ENCODE measurements at regions not wholly inside any gene's neighbourhood (a gene's known extent, or its start where the extent isn't known, plus 50 kb on each side); places are given as distances from the start of the nearest gene placed in this dataset.
"Not testable (repeated sequence)": the region's sequence is repeated elsewhere in the genome, so short reads cannot be mapped to it uniquely, and the experiment has no call there.

DNA sequence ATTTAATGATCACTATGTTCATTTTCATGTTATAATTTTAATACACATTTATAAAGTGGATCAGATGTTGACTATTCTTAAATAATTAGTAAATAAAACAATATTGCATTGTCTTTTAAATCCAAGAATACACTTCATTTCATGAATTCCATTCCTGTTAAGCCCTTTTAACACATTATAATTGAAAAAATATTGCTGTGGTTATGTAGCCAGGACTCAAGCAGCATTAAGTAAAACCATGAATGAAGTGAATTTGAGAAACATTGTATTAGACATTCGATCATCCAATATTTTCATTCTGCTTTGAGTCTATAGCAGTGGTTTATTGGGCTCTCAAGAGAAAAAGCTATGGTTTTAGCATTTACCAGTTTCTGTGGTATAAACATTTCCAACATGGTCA, 94.2 kb upstream of the RAPGEF2 start:
- no peak for DNase-seq

DNA sequence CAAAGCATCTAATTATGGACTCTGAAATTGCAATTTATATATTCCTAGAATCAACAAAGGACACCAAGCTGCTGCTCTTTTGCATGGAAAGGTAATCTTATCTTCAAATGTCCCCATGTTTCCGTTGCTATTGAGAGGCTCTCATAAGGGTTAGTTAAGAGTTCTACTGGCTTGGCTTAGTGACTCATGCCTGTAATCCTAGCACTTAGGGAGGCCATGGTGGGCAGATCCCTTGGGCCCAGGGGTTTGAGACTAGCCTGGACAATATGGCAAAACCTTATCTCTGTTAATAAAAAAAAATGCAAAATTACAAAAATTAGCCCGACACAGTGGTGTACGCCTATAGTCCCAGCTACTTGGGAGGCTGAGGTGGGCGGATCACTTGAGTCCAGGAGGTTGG, 93.4 kb upstream of the RAPGEF2 start:
- no peak for DNase-seq

DNA sequence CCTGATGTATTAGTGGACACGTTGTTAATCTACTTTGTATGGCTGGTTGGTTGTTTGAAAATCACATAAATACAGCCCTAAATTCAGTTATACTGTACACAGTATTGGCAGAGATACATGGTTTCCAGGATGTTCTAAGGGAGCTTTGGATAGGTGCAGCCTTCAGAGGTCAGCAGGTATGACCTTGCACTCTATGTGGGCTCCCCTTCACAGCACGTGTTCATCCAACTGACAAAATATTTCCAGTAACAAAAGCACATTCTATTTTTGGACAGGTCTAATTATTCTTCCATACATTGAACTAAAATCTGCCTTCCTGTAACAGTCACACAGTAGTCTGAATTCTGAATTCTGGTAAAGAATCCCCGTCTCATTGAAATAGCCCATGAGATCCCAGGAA, 92.8 kb upstream of the RAPGEF2 start:
- no peak for DNase-seq

DNA sequence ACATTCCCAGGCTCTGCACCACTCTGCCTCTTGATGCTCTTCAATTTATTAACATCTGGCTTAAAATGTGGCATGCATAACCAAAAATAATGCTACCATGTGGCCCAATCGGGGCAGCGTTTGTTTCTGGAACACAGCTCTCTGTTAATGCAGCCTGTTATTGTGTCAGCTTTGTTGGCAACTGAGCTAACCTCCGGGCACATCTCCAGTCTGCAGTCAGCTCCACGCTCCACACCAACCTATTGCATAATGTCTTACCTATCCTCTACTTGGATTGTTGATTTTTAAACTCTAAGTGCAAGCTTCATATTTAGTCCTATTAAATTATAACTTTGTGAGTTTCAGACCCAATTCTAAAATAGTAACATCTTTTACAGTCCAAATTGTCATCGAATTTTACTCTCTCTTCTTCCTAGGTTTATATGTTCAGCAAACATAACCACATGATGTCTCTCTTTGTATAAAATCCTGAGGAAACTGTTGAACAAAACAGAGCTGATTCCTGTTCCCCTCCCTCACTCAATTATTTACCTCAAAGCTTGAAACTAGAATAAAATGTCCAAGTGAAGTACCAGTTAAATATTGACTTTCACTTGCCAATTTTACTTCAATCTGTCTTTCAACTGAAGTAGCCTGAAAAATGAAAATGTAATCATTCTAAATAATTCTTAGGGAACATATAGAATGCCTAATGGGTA, 92.2 kb upstream of the RAPGEF2 start:
- peak; percentile 86 for DNase-seq

DNA sequence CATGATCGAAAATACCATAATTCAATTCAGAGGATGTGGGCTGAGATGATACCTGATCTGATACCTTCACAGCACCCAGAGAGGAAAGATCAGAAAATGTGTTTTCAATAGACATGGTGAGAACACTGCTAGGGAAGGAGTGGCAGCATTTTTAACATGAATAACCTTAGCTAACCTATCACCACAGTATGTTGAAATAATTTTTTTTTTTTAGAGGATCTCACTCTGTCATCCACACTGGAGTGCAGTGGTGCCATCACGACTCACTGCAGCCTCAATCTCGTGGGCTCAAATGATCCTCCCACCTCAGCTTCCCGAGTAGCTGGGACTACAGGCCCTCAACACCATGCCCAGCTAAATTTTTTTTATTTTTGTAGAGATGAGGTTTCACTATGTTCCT, 90.5 kb upstream of the RAPGEF2 start:
- no peak for DNase-seq

DNA sequence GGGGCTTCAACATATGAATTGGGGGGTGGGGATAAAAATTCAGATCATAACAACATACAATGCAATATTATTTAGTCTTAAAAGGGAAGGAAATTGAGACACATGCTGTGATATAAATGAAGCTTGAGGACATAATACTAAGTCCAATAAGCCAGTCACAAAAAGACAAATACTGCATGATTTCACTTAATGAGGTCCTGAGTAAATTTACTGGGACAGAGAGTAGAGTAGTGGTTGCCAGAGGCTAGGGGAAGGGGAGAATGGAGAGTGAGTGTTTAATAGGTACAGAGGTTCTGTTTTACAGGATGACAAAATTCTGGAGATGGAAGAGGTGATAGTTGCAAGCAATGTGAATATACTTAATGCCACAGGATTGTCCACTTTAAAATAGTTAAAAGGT, 89.2 kb upstream of the RAPGEF2 start:
- DNase-seq = no peak

DNA sequence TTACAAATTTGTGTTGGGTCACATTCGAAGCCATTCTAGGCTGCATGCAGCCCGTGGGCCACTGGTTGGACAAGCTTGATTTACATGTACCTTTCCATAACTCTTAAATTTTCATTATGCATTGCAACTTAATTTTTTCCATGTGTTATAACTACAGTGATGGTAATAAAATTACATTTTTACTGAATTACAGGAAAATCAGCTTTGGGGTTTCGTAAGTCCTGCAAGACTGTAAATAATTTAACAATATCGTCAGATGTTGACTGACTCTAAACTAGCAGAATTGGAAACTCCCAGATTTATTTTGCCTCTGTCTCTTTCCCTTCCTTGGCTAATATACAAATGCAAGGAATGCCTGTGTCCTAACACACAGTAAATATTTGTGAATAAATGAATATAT, 88.0 kb upstream of the RAPGEF2 start:
- no peak for DNase-seq

DNA sequence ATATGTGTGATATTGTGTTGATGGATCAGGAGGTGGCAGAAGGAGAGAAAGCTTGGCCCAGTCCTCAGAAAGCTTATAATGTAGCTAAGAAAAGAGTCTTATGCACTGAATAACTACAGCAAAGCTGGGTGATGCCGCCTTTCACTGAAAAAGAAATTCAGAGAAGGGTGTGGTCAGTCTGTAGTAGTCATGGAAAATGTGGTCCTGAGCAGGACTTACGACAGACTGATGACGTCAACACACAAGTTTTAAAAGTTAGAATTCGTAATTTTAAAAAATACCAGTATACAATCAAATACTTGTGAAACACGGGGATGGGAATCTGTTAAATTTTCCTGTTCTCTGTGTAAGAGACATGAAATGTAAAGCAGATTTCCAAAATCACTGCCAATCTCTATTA, 87.0 kb upstream of the RAPGEF2 start:
- DNase-seq = no peak

DNA sequence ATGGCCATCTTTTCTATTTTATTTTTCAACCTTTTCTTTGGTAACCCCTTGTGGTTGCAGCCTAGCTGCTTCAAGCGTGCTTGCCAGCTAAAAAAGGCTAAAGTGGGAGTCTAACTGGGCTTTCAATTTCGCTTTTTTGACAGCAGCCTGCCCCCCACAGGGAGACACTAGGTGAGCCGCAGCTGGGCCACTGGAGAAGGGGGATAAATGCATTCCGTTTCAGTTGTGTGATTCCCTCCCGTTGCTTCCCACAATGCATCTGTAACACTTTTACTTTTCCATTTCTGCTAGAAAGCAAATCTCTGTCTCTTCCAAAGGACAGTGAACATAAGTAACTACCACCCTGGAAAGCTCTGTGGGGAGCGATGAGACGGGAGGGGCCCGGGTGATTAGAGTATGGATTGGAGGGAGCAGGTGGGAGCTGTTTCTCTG, 86.3 kb upstream of the RAPGEF2 start:
- no peak for DNase-seq

DNA sequence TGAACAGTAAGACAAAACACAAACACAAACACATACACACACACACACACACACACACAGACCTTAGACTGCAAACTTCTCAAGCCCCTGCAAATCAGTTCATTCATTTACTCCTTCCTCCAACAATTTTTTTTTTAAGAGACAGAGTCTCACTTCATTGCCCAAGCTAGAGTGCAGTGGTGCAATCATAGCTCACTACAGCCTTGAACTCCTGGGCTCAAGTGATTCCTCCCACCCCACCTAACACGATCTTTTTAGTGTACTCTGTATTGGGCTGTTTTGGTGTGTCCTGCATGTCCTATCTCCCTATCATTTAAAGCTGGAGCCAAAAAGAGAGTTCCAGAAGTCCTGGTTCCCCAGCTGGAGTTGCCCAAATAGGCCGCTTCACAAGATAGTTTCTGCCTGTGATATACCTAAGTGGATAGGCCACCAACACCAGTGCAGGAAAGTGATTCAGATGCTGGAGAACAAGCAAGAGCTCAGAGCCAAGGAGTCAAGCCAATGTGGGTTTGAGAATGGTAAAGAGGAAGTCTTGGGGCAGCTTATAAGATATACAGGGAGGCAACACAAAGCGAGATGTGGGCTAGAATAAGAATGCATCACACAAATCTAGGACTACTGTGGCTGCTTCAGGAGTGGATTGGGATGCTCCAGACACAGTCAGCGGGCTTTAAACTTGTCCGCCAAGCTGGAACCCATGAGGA, 85.4 kb upstream of the RAPGEF2 start:
- DNase-seq = no peak

DNA sequence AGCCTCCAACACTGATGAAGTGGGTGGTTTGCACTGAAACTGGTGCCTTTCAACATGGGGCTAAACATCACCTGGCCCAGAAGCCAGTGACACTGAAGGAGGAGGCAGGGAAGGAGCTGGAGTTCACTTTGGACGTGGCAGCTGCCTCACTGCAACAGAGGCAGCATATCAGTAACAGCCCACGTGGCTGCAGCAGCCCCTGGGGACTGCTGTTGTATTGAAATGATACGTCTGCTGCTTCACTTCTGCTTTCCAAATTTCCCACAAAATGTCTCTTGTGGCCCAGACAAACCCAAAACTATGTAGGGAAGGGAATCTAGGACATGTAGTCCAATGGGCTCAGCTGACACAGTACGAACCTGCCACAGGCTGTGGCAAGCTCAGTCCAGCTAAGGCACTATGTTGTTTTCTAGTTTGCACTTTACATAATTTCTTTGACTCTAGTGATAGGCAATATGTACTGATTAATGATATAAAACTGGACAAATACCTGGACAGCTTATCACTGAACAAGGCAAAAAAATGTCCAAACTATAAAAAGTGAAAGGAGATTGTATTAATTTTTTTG, 84.7 kb upstream of the RAPGEF2 start:
- DNase-seq = no peak

DNA sequence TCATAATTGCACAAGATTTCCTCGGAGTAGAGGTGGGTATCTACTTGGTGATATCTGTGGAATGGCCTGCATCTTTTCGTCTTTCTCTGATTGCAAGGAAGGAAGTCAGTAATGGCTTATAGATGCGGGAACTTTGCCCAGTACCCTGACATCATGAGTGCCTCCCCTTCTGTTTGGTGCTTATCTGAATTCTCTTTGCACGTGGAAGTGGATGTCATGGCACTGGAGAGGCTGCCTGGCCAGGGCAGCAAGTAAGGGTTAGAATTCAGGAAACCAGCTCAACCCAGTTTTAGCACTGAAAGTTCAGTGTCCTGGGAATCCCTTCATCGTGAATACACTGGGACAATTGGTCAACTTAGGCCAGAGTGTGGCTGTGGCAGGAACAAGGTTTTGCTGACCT, 83.5 kb upstream of the RAPGEF2 start:
- DNase-seq = no peak

DNA sequence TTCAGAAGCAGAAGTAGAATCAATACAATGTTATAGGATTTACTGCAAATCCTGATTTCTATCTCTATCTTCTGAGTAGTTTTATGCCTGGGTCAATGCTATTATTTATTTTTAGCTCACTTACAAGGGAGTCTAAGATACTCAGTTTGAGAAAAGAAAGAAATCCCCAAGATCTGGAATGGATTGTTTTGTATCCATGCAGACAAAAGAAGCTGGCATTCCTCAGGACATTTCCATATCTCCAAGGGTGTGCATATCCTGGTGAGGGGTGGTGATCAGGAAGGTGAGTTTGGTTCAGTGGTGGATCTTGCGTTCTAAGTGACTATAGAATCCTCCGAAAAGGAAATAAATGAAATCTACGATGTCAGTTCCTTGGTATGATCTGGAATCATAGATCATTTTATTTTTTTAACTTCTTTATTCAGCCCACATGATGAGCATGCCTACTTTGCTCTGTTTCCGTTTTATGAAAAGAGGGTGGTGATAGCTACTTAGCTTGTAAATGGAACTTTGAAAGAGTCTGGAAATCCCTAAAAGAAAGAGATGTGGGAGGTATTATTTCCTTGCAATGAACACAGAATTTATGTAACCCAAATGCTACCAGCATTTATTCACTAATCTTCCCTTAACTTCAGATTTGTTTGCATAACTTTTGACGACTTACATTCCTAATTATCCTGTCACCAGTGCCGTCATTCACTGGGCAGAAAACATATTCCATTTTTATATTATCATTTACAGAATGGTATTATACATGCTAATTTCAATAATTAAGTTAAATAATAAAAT, 81.1 kb upstream of the RAPGEF2 start:
- DNase-seq = no peak

DNA sequence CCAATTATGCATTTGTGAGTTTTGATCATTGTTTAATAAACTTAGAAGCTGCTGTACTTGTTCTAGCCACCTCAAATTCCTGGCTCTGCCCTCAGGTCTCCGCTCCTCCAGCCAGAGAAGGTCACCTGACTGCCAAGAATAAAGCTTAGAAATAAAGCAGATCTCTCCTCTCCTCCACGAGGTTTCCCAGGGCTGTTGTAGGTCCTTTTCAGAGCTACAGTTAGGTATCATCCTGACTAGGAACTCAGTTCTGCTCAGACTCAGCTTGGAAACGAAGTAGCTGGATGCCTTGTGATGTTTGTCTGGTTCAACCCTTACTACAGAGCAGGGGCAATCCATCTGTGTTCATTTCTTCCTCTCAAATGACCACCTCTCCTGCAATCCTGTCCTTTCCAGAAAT, 79.1 kb upstream of the RAPGEF2 start:
- DNase-seq = no peak

DNA sequence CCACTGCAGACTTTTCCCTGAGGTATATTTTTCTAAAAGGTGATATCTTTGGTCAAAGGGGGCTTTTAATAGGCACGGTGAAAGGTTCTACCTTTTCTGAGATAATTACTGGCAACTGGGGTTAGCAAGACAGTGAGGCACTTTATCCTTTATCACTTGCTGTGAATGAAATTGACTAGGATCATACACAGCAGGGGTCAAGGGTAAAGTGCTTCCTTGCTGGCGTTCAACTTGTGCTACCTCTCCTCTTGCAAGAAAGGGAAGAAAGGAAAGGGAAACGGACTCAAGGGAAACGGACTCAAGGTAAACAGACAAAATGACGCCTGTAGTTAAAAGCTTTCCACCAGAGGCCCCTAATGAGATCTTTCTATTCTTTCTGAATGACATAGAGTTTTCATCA, 78.6 kb upstream of the RAPGEF2 start:
- DNase-seq = no peak

DNA sequence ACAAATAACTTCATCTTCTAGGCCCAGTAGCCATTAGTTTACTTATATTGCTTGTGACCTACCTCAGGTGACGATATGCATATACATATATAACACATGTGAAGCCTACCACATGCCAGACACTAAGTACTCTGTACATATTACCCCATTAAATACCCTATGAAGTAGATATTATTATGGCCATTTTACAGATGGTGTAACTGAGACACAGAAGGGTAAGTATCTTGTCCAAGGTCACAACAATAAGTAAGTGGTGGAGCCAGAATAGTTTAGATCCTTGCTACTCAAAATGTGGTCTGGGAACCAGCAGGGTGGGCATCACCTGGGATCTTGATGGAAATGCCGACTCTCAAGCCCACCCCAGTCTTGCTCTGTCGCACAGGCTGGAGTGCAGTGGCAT, 78.1 kb upstream of the RAPGEF2 start:
- no peak for DNase-seq

DNA sequence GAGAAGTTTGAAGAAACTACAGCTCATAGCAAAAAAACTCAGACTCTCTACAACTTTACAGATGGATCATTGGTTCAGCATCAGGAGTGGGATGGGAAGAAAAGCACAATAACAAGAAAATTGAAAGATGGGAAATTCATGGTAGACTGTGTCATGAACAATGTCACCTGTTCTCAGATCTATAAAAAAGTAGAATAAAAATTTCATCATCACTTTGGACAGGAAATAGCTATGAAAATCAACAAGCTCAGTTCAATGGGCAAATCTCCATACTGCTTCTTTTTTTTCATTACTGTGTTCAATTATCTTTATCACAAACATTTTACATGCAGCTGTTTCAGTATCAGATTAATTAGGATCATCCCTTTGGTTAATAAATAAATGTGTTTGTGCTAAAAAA, 76.5 kb upstream of the RAPGEF2 start:
- no peak for DNase-seq

DNA sequence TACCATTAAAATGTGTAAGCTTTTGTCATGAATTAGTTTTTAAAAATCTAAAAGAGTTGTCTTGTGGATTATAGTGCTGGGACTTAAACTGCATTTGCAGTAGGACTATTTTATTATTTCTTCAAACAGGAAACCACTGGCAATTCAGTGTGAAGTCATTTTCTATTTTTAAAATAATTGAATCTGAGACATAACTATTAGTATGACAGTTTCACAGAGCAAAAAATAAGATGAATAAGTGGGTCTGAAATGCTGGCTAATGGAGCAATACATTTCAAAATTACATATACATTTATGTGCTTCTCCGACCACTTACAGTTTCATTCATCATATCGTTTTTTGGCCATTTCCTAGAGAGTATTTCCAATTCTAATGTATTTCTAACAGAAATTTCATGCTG, 75.3 kb upstream of the RAPGEF2 start:
- DNase-seq = no peak

DNA sequence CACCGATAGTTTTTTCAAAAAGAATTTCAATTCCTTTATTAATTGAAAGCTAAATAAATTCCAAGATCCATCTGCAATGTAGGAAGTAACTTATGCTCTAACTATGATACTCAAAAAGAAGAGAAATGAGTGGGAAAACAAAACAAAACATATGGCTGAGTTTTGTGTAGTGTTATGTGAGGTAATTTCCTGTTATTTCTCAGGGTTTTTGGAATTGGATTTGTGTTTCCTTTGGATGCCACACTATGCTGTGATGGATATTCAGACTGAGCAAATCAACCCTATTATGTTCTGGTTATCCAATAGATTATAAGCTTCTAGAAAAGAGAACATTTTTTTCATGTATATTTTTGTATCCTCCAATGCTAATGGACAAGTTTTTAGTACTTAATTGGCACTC, 73.4 kb upstream of the RAPGEF2 start:
- no peak for DNase-seq

DNA sequence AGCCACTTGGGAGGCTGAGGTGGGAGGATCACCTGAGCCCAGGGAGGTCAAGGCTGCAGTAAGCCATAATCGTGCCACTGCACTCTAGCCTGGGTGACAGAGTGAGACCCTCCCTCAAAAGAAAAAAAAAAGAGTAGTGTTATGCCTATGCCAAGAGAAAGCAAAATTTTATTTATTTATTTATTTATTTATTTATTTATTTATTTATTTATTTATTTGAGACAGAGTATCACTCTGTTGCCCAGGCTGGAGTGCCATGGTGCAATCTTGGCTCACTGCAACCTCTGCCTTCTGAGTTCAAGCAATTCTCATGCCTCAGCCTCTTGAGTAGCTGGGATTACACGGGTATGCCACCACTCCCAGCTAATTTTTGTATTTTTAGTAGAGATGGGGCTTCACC, 72.6 kb upstream of the RAPGEF2 start:
- not testable (repeated sequence) for DNase-seq

DNA sequence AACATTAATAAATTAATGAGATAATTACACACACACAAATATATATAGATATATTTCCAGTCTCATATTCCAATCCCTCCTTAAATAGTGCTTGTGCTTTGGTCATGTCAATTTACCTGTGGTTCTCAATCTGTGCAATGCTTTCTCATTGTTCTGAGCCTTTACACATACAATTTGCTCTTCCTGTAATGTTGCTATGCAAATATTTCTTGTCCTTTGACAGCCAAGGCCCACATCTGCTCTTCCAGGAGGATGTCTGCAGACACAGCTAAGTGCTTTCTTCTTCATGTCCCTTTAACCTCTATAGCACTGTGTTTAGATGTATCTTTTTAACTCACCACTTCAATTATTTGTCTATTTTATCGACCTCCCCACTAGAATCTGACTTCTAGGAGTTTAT, 67.3 kb upstream of the RAPGEF2 start:
- no peak for DNase-seq

DNA sequence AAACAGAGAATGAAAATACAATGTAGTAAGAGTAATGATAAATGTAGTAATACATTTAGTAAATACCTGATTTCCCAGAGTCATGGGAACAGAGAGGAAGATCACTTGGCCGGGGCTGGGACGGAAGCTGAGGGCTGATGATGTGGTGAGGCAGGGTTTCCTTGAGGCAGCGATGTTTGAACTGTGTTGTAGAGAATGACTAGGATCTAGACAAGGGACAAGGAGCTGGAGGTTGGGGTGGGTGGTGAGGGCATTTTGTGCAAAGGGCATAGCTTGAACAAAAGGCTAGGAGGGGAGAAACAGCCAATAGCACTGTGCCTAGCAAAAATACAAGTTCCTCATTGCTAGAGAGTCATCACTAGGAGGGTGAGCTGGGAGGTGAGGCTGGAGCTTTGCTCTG, 64.3 kb upstream of the RAPGEF2 start:
- DNase-seq = no peak

Measured in NCI-H1694 treated with DMSO at 0.1 percent for 48 hours (cell line).